ENCODE measurements at regions not wholly inside any gene's neighbourhood (a gene's known extent, or its start where the extent isn't known, plus 50 kb on each side); places are given as distances from the start of the nearest gene placed in this dataset.

DNA sequence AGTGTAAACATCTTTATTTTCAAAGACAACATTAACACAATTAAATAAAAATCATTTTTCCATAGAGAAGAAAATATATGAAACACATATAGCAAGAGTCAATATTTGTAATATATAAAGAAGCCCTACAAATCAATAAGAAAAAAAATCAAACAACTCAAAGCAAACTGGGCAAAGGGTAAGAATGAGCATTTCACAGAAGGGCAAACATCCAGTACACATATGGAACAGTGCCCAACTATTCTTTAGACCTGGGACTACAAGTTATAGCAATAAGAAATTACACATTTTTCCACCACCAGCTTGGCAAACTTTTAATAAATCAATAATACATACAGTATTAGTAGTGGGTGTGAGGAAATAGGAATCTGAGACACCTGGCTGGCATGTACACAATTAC lies 324.1 kb downstream of the CYP26B1 start:
- no peak for ATAC-seq (ENCODE audit: low FRiP score)
- TF ChIP-seq, protein P1, sequence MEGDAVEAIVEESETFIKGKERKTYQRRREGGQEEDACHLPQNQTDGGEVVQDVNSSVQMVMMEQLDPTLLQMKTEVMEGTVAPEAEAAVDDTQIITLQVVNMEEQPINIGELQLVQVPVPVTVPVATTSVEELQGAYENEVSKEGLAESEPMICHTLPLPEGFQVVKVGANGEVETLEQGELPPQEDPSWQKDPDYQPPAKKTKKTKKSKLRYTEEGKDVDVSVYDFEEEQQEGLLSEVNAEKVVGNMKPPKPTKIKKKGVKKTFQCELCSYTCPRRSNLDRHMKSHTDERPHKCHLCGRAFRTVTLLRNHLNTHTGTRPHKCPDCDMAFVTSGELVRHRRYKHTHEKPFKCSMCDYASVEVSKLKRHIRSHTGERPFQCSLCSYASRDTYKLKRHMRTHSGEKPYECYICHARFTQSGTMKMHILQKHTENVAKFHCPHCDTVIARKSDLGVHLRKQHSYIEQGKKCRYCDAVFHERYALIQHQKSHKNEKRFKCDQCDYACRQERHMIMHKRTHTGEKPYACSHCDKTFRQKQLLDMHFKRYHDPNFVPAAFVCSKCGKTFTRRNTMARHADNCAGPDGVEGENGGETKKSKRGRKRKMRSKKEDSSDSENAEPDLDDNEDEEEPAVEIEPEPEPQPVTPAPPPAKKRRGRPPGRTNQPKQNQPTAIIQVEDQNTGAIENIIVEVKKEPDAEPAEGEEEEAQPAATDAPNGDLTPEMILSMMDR (IDR thresholded peaks at IDR 0.05) = no peak
- DNase-seq (ENCODE audit: low spot score) = no peak

- TF ChIP-seq, protein P1 (IDR thresholded peaks at IDR 0.05) = no peak
- no peak for ATAC-seq (ENCODE audit: low FRiP score)
- DNase-seq (ENCODE audit: low spot score) = no peak
These were observed 325.2 kb downstream of the CYP26B1 start for GRCh38 chr2:71822463-71822862.

DNA sequence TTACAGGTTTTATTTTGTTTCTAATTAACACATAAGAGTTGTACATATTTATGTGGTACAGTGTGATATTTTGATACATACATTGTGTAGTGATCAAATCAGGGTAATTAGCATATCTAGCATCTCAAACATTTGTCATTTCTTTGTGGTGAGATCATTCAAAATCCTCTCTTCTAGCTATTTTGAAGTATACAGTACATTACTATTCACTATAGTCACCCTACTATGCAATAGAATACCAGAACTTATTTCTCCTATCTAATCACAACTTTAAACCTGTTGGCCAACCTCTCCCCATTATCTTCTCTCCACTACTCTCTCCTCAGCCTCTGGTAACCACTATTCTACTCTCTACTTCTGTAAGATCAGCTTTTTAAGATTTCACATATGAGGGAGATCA lies 325.8 kb downstream of the CYP26B1 start:
- no peak for DNase-seq (ENCODE audit: low spot score)
- TF ChIP-seq, protein P1 (IDR thresholded peaks at IDR 0.05) = no peak
- no peak for ATAC-seq (ENCODE audit: low FRiP score)

- DNase-seq (ENCODE audit: low spot score) (no peak), ATAC-seq (ENCODE audit: low FRiP score) (no peak)
- TF ChIP-seq, protein P1 (IDR thresholded peaks at IDR 0.05) = no peak
These were observed 330.8 kb downstream of the CYP26B1 start for GRCh38 chr2:71816815-71817214.

- DNase-seq (ENCODE audit: low spot score) = no peak
- TF ChIP-seq, protein P1 (IDR thresholded peaks at IDR 0.05) = no peak
- ATAC-seq (ENCODE audit: low FRiP score) = no peak
These were observed 331.8 kb downstream of the CYP26B1 start for GRCh38 chr2:71815701-71816474.

GRCh38 chr2:71814885-71815284 lies 332.8 kb downstream of the CYP26B1 start:
- DNase-seq (ENCODE audit: low spot score) (no peak), ATAC-seq (ENCODE audit: low FRiP score) (no peak)
- TF ChIP-seq, protein P1 (IDR thresholded peaks at IDR 0.05) = no peak

DNA sequence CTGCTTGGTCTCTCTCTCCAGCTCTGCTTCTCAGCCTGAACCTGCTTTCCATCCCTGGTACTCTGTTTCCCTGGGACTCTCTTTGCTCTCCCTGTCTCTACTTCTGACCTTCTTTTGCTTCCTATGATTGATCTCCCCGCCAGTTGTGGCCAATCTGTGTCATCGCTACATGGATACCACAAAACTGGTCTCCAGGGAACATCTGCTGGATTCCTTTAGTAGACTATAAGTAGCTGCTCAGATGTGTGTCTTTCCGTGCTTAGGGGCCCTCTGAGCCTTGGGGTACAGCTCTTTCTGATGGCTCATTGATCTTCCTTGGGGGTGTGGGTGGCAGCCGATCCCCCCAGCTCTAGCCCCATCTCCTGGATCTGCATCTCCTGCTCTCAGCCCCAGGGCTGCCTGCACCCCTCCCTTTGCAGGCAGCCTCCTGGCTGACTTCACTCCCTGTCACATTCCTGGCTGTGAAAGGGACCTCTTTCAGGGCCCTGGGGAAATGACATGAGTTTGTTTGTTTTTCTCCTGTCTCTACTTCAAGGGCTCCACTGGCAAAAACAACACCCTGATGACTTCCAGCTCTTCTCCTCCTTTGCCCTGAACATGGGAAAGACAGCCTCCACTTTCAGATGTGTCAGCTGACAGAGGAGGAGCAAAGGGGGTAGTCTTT lies 333.7 kb downstream of the CYP26B1 start:
- TF ChIP-seq, protein P1 (IDR thresholded peaks at IDR 0.05) = no peak
- DNase-seq (ENCODE audit: low spot score) (no peak), ATAC-seq (ENCODE audit: low FRiP score) (no peak)

Measured in omental fat pad (tissue), 3 donors.